Left ventricle myocardium superior (tissue), 1 donor: ENCODE measurements at regions not wholly inside any gene's neighbourhood (a gene's known extent, or its start where the extent isn't known, plus 50 kb on each side); places are given as distances from the start of the nearest gene placed in this dataset.
"Not testable (repeated sequence)": the region's sequence is repeated elsewhere in the genome, so short reads cannot be mapped to it uniquely, and the experiment has no call there.

ENCODE experiments used
- ATAC-seq: fragments of 200-7000 bp; cut with Tn5 transposase; one replicate; pipeline ENCODE4 v1.9.1; 2020; ENCODE audit warnings: mild to moderate bottlenecking, moderate library complexity
- DNase-seq: peaks from one replicate; pipeline ENCODE4 v3.0.0-alpha.2; 2020
- intact Hi-C: fragments of 100-400 bp; cut with micrococcal nuclease; formaldehyde crosslinking; loops from one replicate; pipeline ENCODE4 v1.11.0; 2022
- donor health status: DM: no; HTN: yes; CAD: no; lungs with severe emphysema.

- intact Hi-C loops = no loop called here
- ATAC-seq = no peak
- DNase-seq = peak; percentile 25
These were observed 50.5 kb upstream of the OTOS start for GRCh38 chr2:240191001-240191400.

DNA sequence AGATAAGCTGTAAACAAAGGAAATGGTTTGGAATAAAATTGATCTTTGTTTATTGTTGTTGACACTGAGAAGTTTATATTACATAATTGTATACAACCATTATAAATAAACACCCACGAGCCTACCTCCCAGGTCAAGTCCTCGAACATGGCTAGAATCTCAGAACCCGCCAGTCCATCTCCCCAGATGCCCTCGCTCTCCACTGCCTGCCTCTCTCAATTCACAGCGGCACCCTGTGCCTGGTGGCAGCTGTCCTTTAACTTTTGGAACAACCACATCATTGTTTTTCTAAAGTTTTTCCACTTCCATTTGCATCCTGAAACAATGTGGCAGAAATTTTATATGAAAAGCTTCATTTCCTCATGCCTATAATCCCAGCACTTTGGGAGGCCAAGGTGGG lies 52.2 kb upstream of the OTOS start:
- ATAC-seq (no peak), DNase-seq (no peak)
- intact Hi-C loops = no loop called here

GRCh38 chr2:240194341-240194762 lies 53.9 kb upstream of the OTOS start:
- DNase-seq, intact Hi-C loops: not testable (repeated sequence)
- ATAC-seq = peak; percentile 11

DNA sequence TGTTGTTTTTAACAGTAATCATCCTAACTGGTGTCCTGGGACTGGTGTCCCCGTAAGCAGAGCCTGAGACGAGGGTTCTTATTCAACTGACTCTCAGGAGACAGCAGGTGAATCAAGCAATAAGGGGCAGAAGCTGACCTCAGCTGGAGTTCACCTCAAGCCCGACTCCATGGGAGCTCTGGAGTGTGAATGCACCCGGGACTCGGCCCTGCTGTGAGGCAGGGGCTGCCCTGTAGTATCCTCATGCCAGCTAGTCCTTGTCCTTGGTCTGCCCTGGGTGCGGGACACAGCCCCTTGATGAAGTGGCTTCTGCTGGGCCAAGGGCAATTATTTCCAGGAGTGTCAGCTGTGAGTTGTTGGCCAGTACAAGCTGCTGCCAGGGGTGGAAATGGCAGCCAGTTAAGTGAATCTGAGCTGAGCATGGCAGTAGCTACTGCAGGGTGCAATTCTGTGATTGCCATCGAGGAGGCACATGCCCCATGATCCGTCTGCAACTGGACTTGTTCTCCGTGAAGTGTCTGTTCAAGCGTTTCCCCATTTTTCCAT lies 54.9 kb upstream of the OTOS start:
- intact Hi-C loops = no loop called here
- no peak for DNase-seq
- no peak for ATAC-seq

- DNase-seq (no peak), ATAC-seq (no peak)
- intact Hi-C loops = no loop called here
These were observed 56.4 kb upstream of the OTOS start for GRCh38 chr2:240196716-240197461.

DNA sequence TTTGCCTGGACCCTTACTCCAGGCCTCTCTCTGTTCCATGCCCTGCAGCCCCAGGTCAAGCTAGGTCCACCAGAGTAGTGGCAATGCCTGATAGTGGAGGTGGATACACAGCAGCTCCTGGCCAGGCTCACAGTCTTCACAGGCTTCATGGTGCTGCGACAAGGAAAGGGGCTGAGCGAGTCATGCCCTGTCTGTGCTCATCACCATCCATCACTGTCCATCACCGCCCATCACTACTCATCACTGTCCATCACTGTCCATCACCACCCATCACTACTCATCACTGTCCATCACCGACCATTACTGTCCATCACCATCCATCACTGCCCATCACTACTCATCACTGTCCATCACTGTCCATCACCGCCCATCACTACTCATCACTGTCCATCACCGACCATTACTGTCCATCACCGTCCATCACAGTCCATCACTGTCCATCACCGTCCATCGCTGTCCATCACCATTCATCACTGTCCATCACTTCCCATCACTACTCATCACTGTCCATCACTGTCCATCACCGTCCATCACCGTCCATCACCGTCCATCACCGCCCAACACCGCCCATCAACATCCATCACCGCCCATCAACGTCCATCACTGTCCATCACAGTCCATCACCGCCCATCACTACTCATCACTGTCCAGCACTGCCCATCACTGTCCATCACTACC lies 57.1 kb upstream of the OTOS start:
- DNase-seq = no peak
- intact Hi-C loops = no loop called here
- ATAC-seq = no peak

DNA sequence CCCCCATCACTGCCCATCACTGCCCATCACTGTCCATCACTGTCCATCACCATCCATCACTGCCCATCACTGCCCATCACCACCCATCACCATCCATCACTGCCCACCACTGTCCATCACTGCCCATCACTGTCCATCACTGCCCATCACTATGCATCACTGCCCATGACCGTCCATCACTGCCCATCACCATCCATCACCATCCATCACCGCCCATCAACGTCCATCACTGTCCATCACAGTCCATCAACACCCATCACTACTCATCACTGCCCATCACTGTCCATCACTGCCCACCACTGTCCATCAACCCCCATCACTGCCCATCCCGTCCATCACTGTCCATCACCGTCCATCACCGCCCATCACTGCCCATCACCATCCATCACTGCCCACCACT lies 57.8 kb upstream of the OTOS start:
- intact Hi-C loops = no loop called here
- no peak for ATAC-seq

GRCh38 chr2:240199133-240199870 lies 58.8 kb upstream of the OTOS start:
- intact Hi-C loops = no loop called here
- DNase-seq (no peak), ATAC-seq (no peak)

More for the DNA sequence above, 57.8 kb upstream of the OTOS start:
- no peak for DNase-seq

GRCh38 chr2:240200230-240201051 lies 60.0 kb upstream of the OTOS start:
- intact Hi-C loops = no loop called here
- DNase-seq = no peak
- ATAC-seq = peak; percentile 36

GRCh38 chr2:240201866-240202265 lies 61.4 kb upstream of the OTOS start:
- ATAC-seq (no peak), DNase-seq (peak; percentile 22)
- intact Hi-C loops = no loop called here

DNA sequence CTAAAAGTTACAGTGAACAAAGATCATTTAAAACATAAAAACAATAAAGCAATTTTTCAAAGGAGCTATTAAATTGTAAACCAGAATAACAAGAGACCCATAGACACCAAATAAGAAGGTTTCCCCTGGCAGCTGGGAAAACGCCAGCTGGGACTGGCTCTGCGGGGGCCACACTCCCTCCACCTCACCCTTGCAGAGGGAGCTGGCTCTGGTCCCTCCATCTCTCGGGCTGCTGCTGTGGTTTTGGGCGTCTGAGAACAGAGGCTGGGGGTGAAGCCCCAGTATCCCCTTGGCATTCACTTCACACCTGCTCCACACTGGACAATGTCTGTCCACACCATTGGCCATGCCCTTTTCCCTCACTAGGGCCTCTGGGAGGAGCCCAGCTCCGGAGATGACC lies 62.1 kb upstream of the OTOS start:
- intact Hi-C loops = no loop called here
- ATAC-seq (no peak), DNase-seq (peak; percentile 12)

GRCh38 chr2:240203031-240203787 lies 62.8 kb upstream of the OTOS start:
- ATAC-seq (no peak), DNase-seq (peak; percentile 4)
- intact Hi-C loops = no loop called here

DNA sequence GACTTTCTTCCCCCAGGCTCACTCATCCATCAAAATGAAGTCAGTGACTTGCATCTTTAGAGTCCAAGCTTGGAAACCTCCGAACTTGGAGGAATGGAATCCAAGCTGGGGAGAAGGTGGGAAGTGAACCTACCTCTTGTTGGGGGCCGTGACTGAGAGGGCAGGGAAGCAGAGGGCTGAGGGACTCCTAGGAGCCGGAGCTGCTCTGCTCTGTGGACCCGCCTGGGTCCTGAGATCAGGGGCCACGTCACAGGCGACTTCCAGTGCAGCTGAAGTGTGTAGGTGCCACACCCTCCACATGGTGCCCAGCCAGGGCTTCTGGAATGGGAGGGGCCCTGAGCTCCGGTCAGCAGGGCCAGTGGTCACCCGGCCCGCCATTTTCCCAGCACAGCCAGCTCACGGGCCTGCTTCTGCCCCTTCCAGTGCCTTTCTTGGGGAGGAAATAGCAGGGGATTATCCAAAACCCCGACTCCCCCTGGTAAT lies 63.4 kb upstream of the OTOS start:
- DNase-seq (no peak), ATAC-seq (no peak)
- intact Hi-C loops = no loop called here

DNA sequence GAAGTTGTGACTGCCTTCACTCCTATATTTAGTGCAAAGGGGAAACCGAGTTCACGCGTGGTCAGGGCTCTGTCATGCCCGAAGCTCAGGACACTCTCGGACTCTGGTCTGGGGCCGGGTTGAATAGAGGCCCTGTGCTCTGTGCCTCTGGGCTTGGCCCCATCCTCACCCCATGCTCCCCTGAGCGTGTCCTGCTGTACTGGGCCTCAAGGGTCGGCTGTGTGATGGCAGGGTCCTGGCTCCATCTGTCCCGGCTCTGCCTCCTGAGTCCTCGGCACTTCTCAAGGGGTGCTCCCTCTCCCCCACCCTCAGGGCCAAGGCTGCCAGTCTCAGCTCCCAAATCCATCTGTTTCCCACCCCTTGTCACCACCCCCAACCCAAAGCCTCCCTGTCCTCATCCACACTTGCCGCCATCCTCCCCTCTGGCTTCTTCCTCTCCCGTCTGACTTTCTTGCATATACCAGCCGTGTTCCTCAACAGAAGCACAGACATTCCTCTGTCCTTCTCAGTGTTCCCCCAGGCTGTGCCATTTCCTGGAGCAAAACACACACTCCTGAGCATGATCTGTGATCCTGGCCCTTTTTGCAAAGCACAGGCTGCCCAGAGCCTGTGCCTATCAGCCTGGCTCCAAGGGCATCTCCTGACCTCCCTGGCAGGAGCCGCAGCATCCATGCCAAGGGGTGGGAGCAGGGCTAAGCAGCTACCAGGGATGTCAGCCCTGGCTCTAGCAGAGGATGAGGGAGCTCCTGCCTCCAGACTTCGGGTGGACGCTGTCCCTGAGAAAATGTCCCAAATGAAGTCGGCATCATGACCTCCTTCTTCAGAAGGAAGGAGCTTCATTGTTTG lies 64.2 kb upstream of the OTOS start:
- peak; percentile 61 for DNase-seq
- intact Hi-C loops = no loop called here
- peak; percentile 90 for ATAC-seq

- intact Hi-C loops = no loop called here
- DNase-seq (peak; percentile 27), ATAC-seq (peak; percentile 30)
These were observed 64.9 kb upstream of the OTOS start for GRCh38 chr2:240205348-240205747.

DNA sequence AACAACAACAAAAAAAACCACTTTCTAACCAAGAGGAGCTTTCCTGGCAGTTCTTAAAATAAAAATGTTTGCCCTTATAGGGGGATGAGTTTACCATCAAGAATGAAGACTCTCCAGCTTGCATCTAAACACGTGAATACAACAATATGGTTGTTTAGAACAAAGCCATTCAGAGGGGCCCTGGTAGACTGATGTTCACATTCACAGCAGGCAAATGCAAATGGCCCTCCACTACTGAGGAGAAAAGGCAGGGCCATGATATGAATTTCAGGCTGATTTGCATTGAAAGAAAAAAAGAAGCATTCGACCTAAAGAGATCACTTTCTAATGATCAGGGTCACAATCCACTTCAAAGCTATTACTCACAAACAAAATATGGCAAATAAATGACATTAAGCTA lies 65.3 kb upstream of the OTOS start:
- no peak for DNase-seq
- intact Hi-C loops = no loop called here
- ATAC-seq = no peak

- intact Hi-C loops = no loop called here
- ATAC-seq = no peak
- DNase-seq = no peak
These were observed 66.2 kb upstream of the OTOS start for GRCh38 chr2:240206630-240207029.
